GM23248 (cell line): ENCODE measurements at regions not wholly inside any gene's neighbourhood (a gene's known extent, or its start where the extent isn't known, plus 50 kb on each side); places are given as distances from the start of the nearest gene placed in this dataset.

Source experiments
- DNase-seq: peaks from one replicate; pipeline ENCODE4 v3.0.0-alpha.2; 2015
- H2AFZ ChIP-seq: fragments of 200-600 bp; sonication (generic); 2 replicates; pipeline ENCODE4 v1.6.1; 2016; ENCODE audit warnings: antibody characterized with exemption
- H3F3A ChIP-seq: fragments of 200-600 bp; sonication (generic); 2 replicates; pipeline ENCODE4 v1.6.1; 2016; ENCODE audit warnings: mild to moderate bottlenecking, antibody characterized with exemption, mixed run types; ENCODE audit not compliant: insufficient read depth
- H3K27ac ChIP-seq: fragments of 200-600 bp; sonication (generic); 2 replicates; pipeline ENCODE4 v1.5.1; 2016; ENCODE audit warnings: mild to moderate bottlenecking
- H3K27me3 ChIP-seq: fragments of 200-600 bp; sonication (generic); replicated peaks from 2 replicates; pipeline ENCODE4 v1.6.1; 2016; ENCODE audit warnings: mild to moderate bottlenecking; ENCODE audit not compliant: insufficient read depth
- H3K36me3 ChIP-seq: fragments of 200-600 bp; sonication (generic); 2 replicates; pipeline ENCODE4 v1.6.1; 2016; ENCODE audit warnings: low read depth, mild to moderate bottlenecking
- H3K4me1 ChIP-seq: fragments of 200-600 bp; sonication (generic); 2 replicates; pipeline ENCODE4 v1.6.1; 2016; ENCODE audit warnings: mild to moderate bottlenecking; ENCODE audit not compliant: insufficient read depth
- H3K4me2 ChIP-seq: fragments of 200-600 bp; sonication (generic); one replicate; pipeline ENCODE4 v1.6.1; 2016; ENCODE audit warnings: mild to moderate bottlenecking; ENCODE audit not compliant: unreplicated experiment
- H3K4me3 ChIP-seq: fragments of 200-600 bp; sonication (generic); 2 replicates; pipeline ENCODE4 v1.5.1; 2016; ENCODE audit warnings: mild to moderate bottlenecking
- H3K79me2 ChIP-seq: fragments of 200-600 bp; sonication (generic); 2 replicates; pipeline ENCODE4 v1.6.1; 2016; ENCODE audit warnings: mild to moderate bottlenecking; ENCODE audit not compliant: insufficient read depth
- H3K9ac ChIP-seq: fragments of 200-600 bp; sonication (generic); 2 replicates; pipeline ENCODE4 v1.6.1; 2016; ENCODE audit warnings: mild to moderate bottlenecking
- H3K9me2 ChIP-seq: fragments of 200-600 bp; sonication (generic); 2 replicates; pipeline ENCODE4 v1.6.1; 2016; ENCODE audit warnings: mixed run types, mild to moderate bottlenecking, moderate library complexity; ENCODE audit not compliant: insufficient read depth
- H3K9me3 ChIP-seq: fragments of 200-600 bp; sonication (generic); one replicate; pipeline ENCODE4 v1.6.1; 2017; ENCODE audit warnings: low read depth
- H4K20me1 ChIP-seq: fragments of 200-600 bp; sonication (generic); 2 replicates; pipeline ENCODE4 v1.6.0; 2016; ENCODE audit not compliant: insufficient read depth
- EZH2 ChIP-seq: fragments of 200-600 bp; sonication (generic); IDR thresholded peaks from 2 replicates; pipeline ENCODE4 v1.6.1; 2018; ENCODE audit warnings: antibody characterized with exemption, mild to moderate bottlenecking; ENCODE audit not compliant: insufficient read depth, poor library complexity, severe bottlenecking
- EZH2phosphoT487 ChIP-seq: fragments of 200-600 bp; sonication (generic); IDR thresholded peaks from 2 replicates; pipeline ENCODE4 v1.6.1; 2018; ENCODE audit warnings: antibody characterized with exemption, moderate library complexity, mild to moderate bottlenecking, low read depth; ENCODE audit not compliant: insufficient read depth
- WGBS, 2 experiments: methylation state at CpG; one replicate each; pipeline ENCODE4 v1.1.6; 2015 to 2017; ENCODE audit warnings: low lambda C conversion rate in 2 of 2, low coverage in 1 of 2; ENCODE audit errors: missing lambda C conversion rate in 2 of 2; 5-methylcytosine and 5-hydroxymethylcytosine counted together
- in situ Hi-C: fragments of 300-500 bp; cut with MboI; formaldehyde crosslinking; loops from 2 replicates; pipeline ENCODE4 v1.15.0; 2020

DNA sequence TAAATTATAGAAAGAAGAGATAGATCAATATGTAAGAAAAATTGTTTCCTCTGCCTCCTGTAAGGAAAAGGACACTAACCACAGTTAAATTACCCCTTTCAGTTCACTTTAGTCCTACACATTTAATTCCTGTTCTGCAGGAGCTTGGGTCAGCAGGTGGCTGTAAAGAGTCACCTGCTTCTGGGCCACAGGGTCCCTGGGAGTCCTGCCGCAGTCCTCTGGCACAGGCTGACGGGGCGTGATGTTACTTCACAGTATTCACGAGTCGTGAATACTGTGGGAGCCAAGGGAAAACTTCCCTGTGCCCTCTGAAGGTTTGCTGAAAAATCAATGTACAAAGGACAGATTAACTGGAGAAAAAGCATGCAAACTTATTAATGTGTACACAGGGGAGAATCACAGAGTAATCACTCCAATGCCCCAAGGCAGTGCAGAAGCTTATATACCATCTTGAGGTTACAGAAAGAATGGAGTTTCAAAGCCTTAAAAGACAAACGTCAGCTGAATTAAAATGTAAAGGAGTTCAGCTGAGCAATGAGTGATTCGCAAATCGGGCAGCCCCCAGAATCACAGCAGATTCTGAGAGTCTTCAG, 125.8 kb upstream of the TMTC4 start:
- no peaks in the 10 kb centered on the region for H3K9me2 ChIP-seq
- H3F3A ChIP-seq, result no peaks in the 10 kb centered on the region
- H3K79me2 ChIP-seq, result no peaks in the 10 kb centered on the region
- 55 to 61% methylated on average over 8 of the region's 8 CpGs for WGBS, 2 experiments
- no peak overlapping the region for H3K9ac ChIP-seq
- no peaks in the 10 kb centered on the region for H3K9me3 ChIP-seq
- H3K4me2 ChIP-seq, result no peak overlapping the region
- H3K36me3 ChIP-seq, result no peaks in the 10 kb centered on the region
- no peak overlapping the region for H2AFZ ChIP-seq
- TF ChIP-seq EZH2phosphoT487, result no peak
- no peak for TF ChIP-seq EZH2
- no peaks in the 10 kb centered on the region for H4K20me1 ChIP-seq
- no peak for DNase-seq
- no peak overlapping the region for H3K27ac ChIP-seq
- no peaks in the 10 kb centered on the region; the same call in 1 of the 2 replicates for H3K27me3 ChIP-seq
- H3K4me1 ChIP-seq, result no peaks in the 10 kb centered on the region
- in situ Hi-C loops, result no loop called here
- H3K4me3 ChIP-seq, result no peak overlapping the region

DNA sequence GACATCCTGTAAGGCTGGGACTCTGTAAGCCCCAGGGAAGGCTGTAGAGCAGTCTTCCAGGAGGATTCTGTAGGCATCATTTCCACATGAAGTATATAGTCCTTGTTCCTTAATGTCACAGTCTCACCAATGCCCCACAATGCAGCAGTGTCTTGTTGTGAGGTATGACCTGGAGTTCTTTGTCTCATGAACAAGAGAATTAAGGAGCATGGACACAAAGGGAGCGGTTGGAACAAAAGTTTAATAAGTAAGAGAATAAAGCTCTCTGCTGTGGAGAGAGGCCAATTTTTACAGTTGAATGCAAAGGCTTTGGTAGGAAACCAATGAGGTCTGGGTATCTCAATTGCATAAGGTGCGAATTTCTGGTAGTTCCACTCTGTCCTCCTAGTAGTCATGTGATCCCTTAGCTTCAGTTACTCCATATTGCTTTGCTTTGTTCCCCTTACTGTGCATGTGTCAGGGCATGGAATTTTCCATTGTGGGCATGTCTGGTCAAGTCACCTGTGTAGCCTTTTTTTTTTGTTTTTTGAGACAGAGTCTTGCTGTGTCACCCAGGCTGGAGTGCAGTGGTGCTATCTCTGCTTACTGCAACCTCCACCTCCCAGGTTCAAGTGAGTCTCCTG, 124.3 kb upstream of the TMTC4 start:
- Histone ChIP-seq H3K9me2 (no peaks in the 10 kb centered on the region), H3K4me2 (no peak overlapping the region), H4K20me1 (no peaks in the 10 kb centered on the region), H3K27ac (no peak overlapping the region), H3K36me3 (no peaks in the 10 kb centered on the region), H2AFZ (no peak overlapping the region), H3K4me3 (no peak overlapping the region), H3K79me2 (no peaks in the 10 kb centered on the region), H3F3A (no peaks in the 10 kb centered on the region), H3K4me1 (no peaks in the 10 kb centered on the region), H3K9ac (no peak overlapping the region), H3K27me3 (no peaks in the 10 kb centered on the region), H3K9me3 (no peaks in the 10 kb centered on the region)
- DNase-seq, result no peak
- in situ Hi-C loops, result no loop called here
- WGBS, 2 experiments, result 33 to 37% methylated on average over 2 of the region's 2 CpGs
- no peak for TF ChIP-seq EZH2
- TF ChIP-seq EZH2phosphoT487, result no peak

DNA sequence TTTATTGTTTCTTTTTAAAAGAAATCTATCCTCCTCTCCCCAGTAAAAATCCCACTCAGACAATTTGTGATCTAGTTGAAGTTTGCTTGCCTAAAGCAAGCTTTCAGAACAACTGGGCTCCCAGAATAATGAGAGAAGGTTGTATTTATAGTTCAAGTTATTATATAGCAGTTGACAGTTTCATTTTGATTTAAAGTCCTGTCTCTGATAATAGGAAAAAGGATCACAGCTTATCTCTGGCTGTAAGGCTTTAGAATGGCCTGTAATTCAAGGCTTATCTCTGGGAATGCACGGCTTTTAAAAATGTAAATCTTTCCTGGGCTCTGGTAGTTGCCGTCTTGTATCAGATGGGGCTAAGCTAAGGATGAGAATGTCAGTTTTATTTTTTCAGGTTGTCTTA, 123.3 kb upstream of the TMTC4 start:
- no peak for DNase-seq
- no peaks in the 10 kb centered on the region for H3F3A ChIP-seq
- no peaks in the 10 kb centered on the region for H4K20me1 ChIP-seq
- no peak overlapping the region for H3K9ac ChIP-seq
- H3K9me3 ChIP-seq, result no peaks in the 10 kb centered on the region
- no peaks in the 10 kb centered on the region for H3K9me2 ChIP-seq
- H3K79me2 ChIP-seq, result no peaks in the 10 kb centered on the region
- in situ Hi-C loops, result no loop called here
- H3K4me2 ChIP-seq, result no peak overlapping the region
- TF ChIP-seq EZH2phosphoT487, result no peak
- TF ChIP-seq EZH2, result no peak
- H2AFZ ChIP-seq, result no peak overlapping the region
- no peaks in the 10 kb centered on the region for H3K27me3 ChIP-seq
- no peaks in the 10 kb centered on the region for H3K4me1 ChIP-seq
- 51 to 52% methylated on average over 2 of the region's 2 CpGs for WGBS, 2 experiments
- H3K36me3 ChIP-seq, result no peaks in the 10 kb centered on the region
- H3K4me3 ChIP-seq, result no peak overlapping the region
- H3K27ac ChIP-seq, result no peak overlapping the region

DNA sequence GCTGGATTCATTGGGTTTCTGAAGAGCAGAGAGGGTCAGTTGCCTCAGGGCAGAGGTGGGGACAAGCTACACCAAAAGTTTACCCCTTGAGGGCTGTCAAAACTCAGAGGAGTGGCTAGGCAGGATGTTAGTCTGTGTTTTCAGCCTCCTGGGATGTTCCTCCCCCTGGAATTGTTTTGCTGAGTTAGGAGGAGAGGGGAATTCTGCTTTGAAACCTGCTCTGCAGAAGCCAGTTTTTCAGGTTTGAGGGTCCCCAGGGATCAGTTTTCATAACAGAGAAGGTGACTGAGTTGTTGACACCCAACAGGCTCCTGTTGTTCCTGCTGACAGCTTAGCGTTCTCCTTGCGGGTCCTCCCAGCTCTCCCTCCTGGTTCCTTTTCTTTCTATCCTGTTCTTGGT, 121.9 kb upstream of the TMTC4 start:
- TF ChIP-seq EZH2phosphoT487 (no peak), EZH2 (no peak)
- no peaks in the 10 kb centered on the region for H3K4me1 ChIP-seq
- H3K9me2 ChIP-seq, result no peaks in the 10 kb centered on the region
- H3K4me2 ChIP-seq, result no peak overlapping the region
- no peaks in the 10 kb centered on the region for H4K20me1 ChIP-seq
- in situ Hi-C loops, result no loop called here
- no peaks in the 10 kb centered on the region for H3K79me2 ChIP-seq
- H3K9me3 ChIP-seq, result no peaks in the 10 kb centered on the region
- no peak for DNase-seq
- H3K36me3 ChIP-seq, result no peaks in the 10 kb centered on the region
- H3K27ac ChIP-seq, result no peak overlapping the region
- H3K9ac ChIP-seq, result no peak overlapping the region
- no peak overlapping the region for H3K4me3 ChIP-seq
- H3K27me3 ChIP-seq, result no peaks in the 10 kb centered on the region
- no peak overlapping the region for H2AFZ ChIP-seq
- WGBS, 2 experiments, result 81 to 88% methylated on average over 2 of the region's 2 CpGs
- H3F3A ChIP-seq, result no peaks in the 10 kb centered on the region

DNA sequence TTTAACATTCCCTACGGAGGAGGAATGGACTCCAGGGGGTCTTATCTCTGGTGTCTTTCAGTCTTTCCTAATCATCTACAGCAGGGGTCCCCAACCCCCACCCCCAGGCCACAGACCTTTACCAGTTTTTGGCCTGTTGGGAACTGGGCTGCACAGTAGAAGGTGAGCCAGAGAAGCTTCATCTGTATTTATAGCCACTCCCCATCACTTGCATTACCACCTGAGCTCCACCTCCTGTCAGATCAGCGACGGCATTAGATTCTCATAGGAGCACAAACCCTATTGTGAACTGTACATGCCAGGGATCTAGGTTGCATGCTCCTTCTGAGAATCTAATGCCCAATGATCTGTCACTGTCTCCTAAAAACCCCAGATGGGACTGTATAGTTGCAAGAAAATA, 120.0 kb upstream of the TMTC4 start:
- Histone ChIP-seq H3K4me1 (0 out of 2 replicates have a peak, but pooled peaks cover 2% of the 10 kb centered on the region), H3K36me3 (no peaks in the 10 kb centered on the region), H3K9me3 (no peaks in the 10 kb centered on the region), H4K20me1 (no peaks in the 10 kb centered on the region), H3K9ac (no peak overlapping the region), H3K27ac (no peak overlapping the region), H3K9me2 (no peaks in the 10 kb centered on the region), H3F3A (no peaks in the 10 kb centered on the region), H3K79me2 (no peaks in the 10 kb centered on the region), H3K27me3 (0 out of 2 replicates have a peak, but pooled peaks cover under 1% of the 10 kb centered on the region), H2AFZ (no peak overlapping the region), H3K4me3 (no peak overlapping the region), H3K4me2 (no peak overlapping the region)
- TF ChIP-seq EZH2, result no peak
- no peak for TF ChIP-seq EZH2phosphoT487
- WGBS, 2 experiments, result 60 to 65% methylated on average over 3 of the region's 3 CpGs
- no peak for DNase-seq
- in situ Hi-C loops, result no loop called here
